GM23338 (cell line): ENCODE measurements at regions not wholly inside any gene's neighbourhood (a gene's known extent, or its start where the extent isn't known, plus 50 kb on each side); places are given as distances from the start of the nearest gene placed in this dataset.

Experiments
- CREB1 ChIP-seq: fragments of 250-450 bp; sonication (Bioruptor Pico); IDR thresholded peaks from 2 replicates; pipeline ENCODE4 v1.5.0; 2020; ENCODE audit warnings: low read depth, mild to moderate bottlenecking, moderate library complexity
- EZH2 ChIP-seq: fragments of 200-600 bp; sonication (generic); IDR thresholded peaks from one replicate; pipeline ENCODE4 v1.8.0; 2017; ENCODE audit warnings: antibody characterized with exemption, mild to moderate bottlenecking, low read depth; ENCODE audit not compliant: unreplicated experiment
- EZH2phosphoT487 ChIP-seq: fragments of 200-600 bp; sonication (generic); IDR thresholded peaks from one replicate; pipeline ENCODE4 v1.8.1; 2018; ENCODE audit warnings: antibody characterized with exemption; ENCODE audit not compliant: unreplicated experiment
- JUNB ChIP-seq: IDR thresholded peaks from one replicate; pipeline ENCODE4 v1.6.1; 2016; ENCODE audit warnings: antibody characterized with exemption; ENCODE audit not compliant: unreplicated experiment
- NANOG ChIP-seq: IDR thresholded peaks from 2 replicates; pipeline ENCODE4 v1.6.1; 2016; ENCODE audit warnings: antibody characterized with exemption, borderline replicate concordance
- POLR2AphosphoS5 ChIP-seq: IDR thresholded peaks from 2 replicates; pipeline ENCODE4 v1.6.1; 2016; ENCODE audit warnings: antibody characterized with exemption, low read depth
- STAT1 ChIP-seq: IDR thresholded peaks from one replicate; pipeline ENCODE4 v1.6.1; 2016; ENCODE audit warnings: antibody characterized with exemption; ENCODE audit not compliant: unreplicated experiment
- TF ChIP-seq, protein P1 (sequence below), 2 experiments: fragments of 200-600 bp in 1 of 2; sonication (generic) in 1 of 2; conservative IDR thresholded peaks; 2 replicates each; pipeline versions ENCODE4 v1.5.1 to v1.6.1; 2016 to 2017; ENCODE audit warnings: antibody characterized with exemption in 2 of 2, low read depth in 2 of 2, mild to moderate bottlenecking in 2 of 2, moderate library complexity in 1 of 2
- TF ChIP-seq, protein P2 (sequence below): IDR thresholded peaks from one replicate; pipeline ENCODE4 v1.6.1; 2018; ENCODE audit warnings: antibody characterized with exemption; ENCODE audit not compliant: unreplicated experiment
- TF ChIP-seq, protein P3 (sequence below): fragments of 250-450 bp; sonication (Bioruptor Pico); IDR thresholded peaks from 2 replicates; pipeline ENCODE4 v1.5.0; 2020; ENCODE audit warnings: mild to moderate bottlenecking, moderate library complexity
- TF ChIP-seq, protein P4 (sequence below): IDR thresholded peaks from 2 replicates; pipeline ENCODE4 v1.6.1; 2016; ENCODE audit warnings: antibody characterized with exemption

DNA sequence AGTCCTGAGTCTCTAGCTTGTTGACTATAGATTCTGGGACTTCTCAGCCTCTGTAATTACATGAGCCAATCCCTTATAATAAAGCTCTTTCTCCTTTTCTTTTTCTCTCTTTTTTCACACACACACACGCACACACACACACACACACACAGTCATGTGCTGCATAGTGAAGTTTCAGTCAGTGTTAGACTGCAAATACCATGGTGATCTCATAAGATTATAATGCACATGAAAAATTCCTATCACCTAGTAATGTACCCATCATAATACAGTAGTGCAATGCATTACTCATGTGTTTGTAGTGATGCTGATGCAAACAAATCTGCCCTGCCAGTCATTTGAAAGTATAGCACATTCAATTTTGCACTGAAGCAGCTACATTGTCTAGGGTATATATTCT is 558.2 kb downstream of the SUCLG1 start:
- TF ChIP-seq, protein P1, sequence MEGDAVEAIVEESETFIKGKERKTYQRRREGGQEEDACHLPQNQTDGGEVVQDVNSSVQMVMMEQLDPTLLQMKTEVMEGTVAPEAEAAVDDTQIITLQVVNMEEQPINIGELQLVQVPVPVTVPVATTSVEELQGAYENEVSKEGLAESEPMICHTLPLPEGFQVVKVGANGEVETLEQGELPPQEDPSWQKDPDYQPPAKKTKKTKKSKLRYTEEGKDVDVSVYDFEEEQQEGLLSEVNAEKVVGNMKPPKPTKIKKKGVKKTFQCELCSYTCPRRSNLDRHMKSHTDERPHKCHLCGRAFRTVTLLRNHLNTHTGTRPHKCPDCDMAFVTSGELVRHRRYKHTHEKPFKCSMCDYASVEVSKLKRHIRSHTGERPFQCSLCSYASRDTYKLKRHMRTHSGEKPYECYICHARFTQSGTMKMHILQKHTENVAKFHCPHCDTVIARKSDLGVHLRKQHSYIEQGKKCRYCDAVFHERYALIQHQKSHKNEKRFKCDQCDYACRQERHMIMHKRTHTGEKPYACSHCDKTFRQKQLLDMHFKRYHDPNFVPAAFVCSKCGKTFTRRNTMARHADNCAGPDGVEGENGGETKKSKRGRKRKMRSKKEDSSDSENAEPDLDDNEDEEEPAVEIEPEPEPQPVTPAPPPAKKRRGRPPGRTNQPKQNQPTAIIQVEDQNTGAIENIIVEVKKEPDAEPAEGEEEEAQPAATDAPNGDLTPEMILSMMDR (conservative IDR thresholded peaks at IDR 0.05; ENCODE audit: low read depth in 2 of 2) = no peak
- TF ChIP-seq EZH2phosphoT487 (no peak), POLR2AphosphoS5 (no peak), EZH2 (no peak), JUNB (no peak), STAT1 (no peak), NANOG (no peak), CREB1 (CRISPR knock-in tag) (no peak)
- TF ChIP-seq, protein P2, sequence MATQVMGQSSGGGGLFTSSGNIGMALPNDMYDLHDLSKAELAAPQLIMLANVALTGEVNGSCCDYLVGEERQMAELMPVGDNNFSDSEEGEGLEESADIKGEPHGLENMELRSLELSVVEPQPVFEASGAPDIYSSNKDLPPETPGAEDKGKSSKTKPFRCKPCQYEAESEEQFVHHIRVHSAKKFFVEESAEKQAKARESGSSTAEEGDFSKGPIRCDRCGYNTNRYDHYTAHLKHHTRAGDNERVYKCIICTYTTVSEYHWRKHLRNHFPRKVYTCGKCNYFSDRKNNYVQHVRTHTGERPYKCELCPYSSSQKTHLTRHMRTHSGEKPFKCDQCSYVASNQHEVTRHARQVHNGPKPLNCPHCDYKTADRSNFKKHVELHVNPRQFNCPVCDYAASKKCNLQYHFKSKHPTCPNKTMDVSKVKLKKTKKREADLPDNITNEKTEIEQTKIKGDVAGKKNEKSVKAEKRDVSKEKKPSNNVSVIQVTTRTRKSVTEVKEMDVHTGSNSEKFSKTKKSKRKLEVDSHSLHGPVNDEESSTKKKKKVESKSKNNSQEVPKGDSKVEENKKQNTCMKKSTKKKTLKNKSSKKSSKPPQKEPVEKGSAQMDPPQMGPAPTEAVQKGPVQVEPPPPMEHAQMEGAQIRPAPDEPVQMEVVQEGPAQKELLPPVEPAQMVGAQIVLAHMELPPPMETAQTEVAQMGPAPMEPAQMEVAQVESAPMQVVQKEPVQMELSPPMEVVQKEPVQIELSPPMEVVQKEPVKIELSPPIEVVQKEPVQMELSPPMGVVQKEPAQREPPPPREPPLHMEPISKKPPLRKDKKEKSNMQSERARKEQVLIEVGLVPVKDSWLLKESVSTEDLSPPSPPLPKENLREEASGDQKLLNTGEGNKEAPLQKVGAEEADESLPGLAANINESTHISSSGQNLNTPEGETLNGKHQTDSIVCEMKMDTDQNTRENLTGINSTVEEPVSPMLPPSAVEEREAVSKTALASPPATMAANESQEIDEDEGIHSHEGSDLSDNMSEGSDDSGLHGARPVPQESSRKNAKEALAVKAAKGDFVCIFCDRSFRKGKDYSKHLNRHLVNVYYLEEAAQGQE = no peak
- TF ChIP-seq, protein P3, sequence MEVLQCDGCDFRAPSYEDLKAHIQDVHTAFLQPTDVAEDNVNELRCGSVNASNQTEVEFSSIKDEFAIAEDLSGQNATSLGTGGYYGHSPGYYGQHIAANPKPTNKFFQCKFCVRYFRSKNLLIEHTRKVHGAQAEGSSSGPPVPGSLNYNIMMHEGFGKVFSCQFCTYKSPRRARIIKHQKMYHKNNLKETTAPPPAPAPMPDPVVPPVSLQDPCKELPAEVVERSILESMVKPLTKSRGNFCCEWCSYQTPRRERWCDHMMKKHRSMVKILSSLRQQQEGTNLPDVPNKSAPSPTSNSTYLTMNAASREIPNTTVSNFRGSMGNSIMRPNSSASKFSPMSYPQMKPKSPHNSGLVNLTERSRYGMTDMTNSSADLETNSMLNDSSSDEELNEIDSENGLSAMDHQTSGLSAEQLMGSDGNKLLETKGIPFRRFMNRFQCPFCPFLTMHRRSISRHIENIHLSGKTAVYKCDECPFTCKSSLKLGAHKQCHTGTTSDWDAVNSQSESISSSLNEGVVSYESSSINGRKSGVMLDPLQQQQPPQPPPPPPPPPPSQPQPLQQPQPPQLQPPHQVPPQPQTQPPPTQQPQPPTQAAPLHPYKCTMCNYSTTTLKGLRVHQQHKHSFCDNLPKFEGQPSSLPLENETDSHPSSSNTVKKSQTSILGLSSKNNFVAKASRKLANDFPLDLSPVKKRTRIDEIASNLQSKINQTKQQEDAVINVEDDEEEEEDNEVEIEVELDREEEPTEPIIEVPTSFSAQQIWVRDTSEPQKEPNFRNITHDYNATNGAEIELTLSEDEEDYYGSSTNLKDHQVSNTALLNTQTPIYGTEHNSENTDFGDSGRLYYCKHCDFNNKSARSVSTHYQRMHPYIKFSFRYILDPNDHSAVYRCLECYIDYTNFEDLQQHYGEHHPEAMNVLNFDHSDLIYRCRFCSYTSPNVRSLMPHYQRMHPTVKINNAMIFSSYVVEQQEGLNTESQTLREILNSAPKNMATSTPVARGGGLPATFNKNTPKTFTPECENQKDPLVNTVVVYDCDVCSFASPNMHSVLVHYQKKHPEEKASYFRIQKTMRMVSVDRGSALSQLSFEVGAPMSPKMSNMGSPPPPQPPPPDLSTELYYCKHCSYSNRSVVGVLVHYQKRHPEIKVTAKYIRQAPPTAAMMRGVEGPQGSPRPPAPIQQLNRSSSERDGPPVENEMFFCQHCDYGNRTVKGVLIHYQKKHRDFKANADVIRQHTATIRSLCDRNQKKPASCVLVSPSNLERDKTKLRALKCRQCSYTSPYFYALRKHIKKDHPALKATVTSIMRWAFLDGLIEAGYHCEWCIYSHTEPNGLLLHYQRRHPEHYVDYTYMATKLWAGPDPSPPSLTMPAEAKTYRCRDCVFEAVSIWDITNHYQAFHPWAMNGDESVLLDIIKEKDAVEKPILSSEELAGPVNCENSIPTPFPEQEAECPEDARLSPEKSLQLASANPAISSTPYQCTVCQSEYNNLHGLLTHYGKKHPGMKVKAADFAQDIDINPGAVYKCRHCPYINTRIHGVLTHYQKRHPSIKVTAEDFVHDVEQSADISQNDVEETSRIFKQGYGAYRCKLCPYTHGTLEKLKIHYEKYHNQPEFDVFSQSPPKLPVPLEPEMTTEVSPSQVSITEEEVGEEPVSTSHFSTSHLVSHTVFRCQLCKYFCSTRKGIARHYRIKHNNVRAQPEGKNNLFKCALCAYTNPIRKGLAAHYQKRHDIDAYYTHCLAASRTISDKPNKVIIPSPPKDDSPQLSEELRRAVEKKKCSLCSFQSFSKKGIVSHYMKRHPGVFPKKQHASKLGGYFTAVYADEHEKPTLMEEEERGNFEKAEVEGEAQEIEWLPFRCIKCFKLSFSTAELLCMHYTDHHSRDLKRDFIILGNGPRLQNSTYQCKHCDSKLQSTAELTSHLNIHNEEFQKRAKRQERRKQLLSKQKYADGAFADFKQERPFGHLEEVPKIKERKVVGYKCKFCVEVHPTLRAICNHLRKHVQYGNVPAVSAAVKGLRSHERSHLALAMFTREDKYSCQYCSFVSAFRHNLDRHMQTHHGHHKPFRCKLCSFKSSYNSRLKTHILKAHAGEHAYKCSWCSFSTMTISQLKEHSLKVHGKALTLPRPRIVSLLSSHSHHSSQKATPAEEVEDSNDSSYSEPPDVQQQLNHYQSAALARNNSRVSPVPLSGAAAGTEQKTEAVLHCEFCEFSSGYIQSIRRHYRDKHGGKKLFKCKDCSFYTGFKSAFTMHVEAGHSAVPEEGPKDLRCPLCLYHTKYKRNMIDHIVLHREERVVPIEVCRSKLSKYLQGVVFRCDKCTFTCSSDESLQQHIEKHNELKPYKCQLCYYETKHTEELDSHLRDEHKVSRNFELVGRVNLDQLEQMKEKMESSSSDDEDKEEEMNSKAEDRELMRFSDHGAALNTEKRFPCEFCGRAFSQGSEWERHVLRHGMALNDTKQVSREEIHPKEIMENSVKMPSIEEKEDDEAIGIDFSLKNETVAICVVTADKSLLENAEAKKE (CRISPR knock-in tag) = no peak
- TF ChIP-seq, protein P4, sequence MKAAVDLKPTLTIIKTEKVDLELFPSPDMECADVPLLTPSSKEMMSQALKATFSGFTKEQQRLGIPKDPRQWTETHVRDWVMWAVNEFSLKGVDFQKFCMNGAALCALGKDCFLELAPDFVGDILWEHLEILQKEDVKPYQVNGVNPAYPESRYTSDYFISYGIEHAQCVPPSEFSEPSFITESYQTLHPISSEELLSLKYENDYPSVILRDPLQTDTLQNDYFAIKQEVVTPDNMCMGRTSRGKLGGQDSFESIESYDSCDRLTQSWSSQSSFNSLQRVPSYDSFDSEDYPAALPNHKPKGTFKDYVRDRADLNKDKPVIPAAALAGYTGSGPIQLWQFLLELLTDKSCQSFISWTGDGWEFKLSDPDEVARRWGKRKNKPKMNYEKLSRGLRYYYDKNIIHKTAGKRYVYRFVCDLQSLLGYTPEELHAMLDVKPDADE = no peak
